HEK293 (cell line): ENCODE measurements at regions not wholly inside any gene's neighbourhood (a gene's known extent, or its start where the extent isn't known, plus 50 kb on each side); places are given as distances from the start of the nearest gene placed in this dataset.
A peak's percentile ranks its signal among the peaks of the same experiment; 100 is the strongest.

ENCODE experiments used
- CTCF ChIA-PET: fragments of 350-600 bp; formaldehyde crosslinking; extraction: SDS; loops from one replicate; lab custom pipeline; 2021; ENCODE audit warnings: antibody characterized with exemption; lab: Yijun Ruan, JAX
- POLR2A ChIA-PET: fragments of 300-600 bp; formaldehyde crosslinking; extraction: SDS; loops from one replicate; lab custom pipeline; 2020; ENCODE audit warnings: antibody characterized with exemption, inconsistent platforms; lab: Yijun Ruan, JAX
- H3K27ac ChIP-seq: fragments of 200-500 bp; sonication (Bioruptor generic); 2 replicates; pipeline ENCODE4 v1.5.1; 2014; ENCODE audit warnings: low read depth, low read length, control low read depth, inconsistent platforms; ENCODE audit errors: extremely low read depth
- H3K36me3 ChIP-seq, 2 experiments: fragments of 200-500 bp in 1 of 2; sonication (Bioruptor generic) in 1 of 2; 1 replicate in 1 of 2; 2 replicates in 1 of 2; pipeline ENCODE4 v1.5.1; 2014 to 2017; ENCODE audit warnings: inconsistent platforms in 2 of 2, low read length in 2 of 2; ENCODE audit not compliant: control insufficient read depth in 2 of 2, insufficient read depth in 1 of 2
- H3K4me1 ChIP-seq: fragments of 200-500 bp; sonication (Bioruptor generic); 2 replicates; pipeline ENCODE4 v1.5.1; 2014; ENCODE audit warnings: mild to moderate bottlenecking, low read length, inconsistent platforms; ENCODE audit not compliant: control insufficient read depth, insufficient read depth
- H3K4me3 ChIP-seq: 2 replicates; pipeline ENCODE4 v1.5.1; 2011; ENCODE audit warnings: low read depth, mild to moderate bottlenecking, control low read depth, low read length, moderate library complexity
- H3K9me3 ChIP-seq: fragments of 200-500 bp; sonication (Bioruptor generic); 2 replicates; pipeline ENCODE4 v1.5.1; 2014; ENCODE audit warnings: low read depth, low read length, inconsistent platforms; ENCODE audit not compliant: control insufficient read depth, insufficient read depth
- HOXA7 ChIP-seq: sonication (generic); formaldehyde crosslinking; IDR thresholded peaks from 2 replicates; pipeline ENCODE4 v1.8.1; 2022; ENCODE audit warnings: missing genetic modification reagents, borderline replicate concordance
- KLF1 ChIP-seq: fragments of 450-650 bp; formaldehyde crosslinking; IDR thresholded peaks from 2 replicates; pipeline ENCODE4 v1.5.1; 2016; ENCODE audit warnings: missing biosample characterization, missing genetic modification characterization
- PBX3 ChIP-seq: sonication (generic); formaldehyde crosslinking; IDR thresholded peaks from 2 replicates; pipeline ENCODE4 v1.8.1; 2022; ENCODE audit warnings: mild to moderate bottlenecking, moderate library complexity, missing genetic modification reagents
- RBAK ChIP-seq: fragments of 450-650 bp; formaldehyde crosslinking; IDR thresholded peaks from 2 replicates; pipeline ENCODE4 v1.5.1; 2016; ENCODE audit warnings: missing biosample characterization, missing genetic modification characterization
- REPIN1 ChIP-seq: fragments of 450-650 bp; formaldehyde crosslinking; IDR thresholded peaks from 2 replicates; pipeline ENCODE4 v1.5.1; 2017; ENCODE audit warnings: missing biosample characterization, missing genetic modification characterization, low read depth
- ZBTB21 ChIP-seq: fragments of 450-650 bp; formaldehyde crosslinking; IDR thresholded peaks from 2 replicates; pipeline ENCODE4 v1.5.1; 2017; ENCODE audit warnings: missing biosample characterization, missing genetic modification characterization
- ZNF133 ChIP-seq: fragments of 450-650 bp; formaldehyde crosslinking; IDR thresholded peaks from 2 replicates; pipeline ENCODE4 v1.5.1; 2016; ENCODE audit warnings: missing biosample characterization, missing genetic modification characterization
- ZNF23 ChIP-seq: fragments of 450-650 bp; formaldehyde crosslinking; IDR thresholded peaks from 2 replicates; pipeline ENCODE4 v1.5.1; 2016; ENCODE audit warnings: missing biosample characterization, missing genetic modification characterization, borderline replicate concordance
- ZNF248 ChIP-seq: fragments of 450-650 bp; formaldehyde crosslinking; IDR thresholded peaks from 2 replicates; pipeline ENCODE4 v1.5.1; 2017; ENCODE audit warnings: missing biosample characterization, missing genetic modification characterization
- ZNF280D ChIP-seq: fragments of 450-650 bp; formaldehyde crosslinking; IDR thresholded peaks from 2 replicates; pipeline ENCODE4 v1.5.1; 2016; ENCODE audit warnings: missing biosample characterization, missing genetic modification characterization
- ZNF433 ChIP-seq: fragments of 450-650 bp; formaldehyde crosslinking; IDR thresholded peaks from 2 replicates; pipeline ENCODE4 v1.5.1; 2016; ENCODE audit warnings: missing biosample characterization, missing genetic modification characterization, low read depth
- ZNF449 ChIP-seq: fragments of 450-650 bp; formaldehyde crosslinking; IDR thresholded peaks from 2 replicates; pipeline ENCODE4 v1.5.1; 2017; ENCODE audit warnings: missing biosample characterization, mild to moderate bottlenecking, missing genetic modification characterization, moderate library complexity
- ZNF48 ChIP-seq: fragments of 450-650 bp; formaldehyde crosslinking; IDR thresholded peaks from 2 replicates; pipeline ENCODE4 v1.5.1; 2016; ENCODE audit warnings: missing biosample characterization, missing genetic modification characterization
- ZNF518A ChIP-seq: fragments of 450-650 bp; formaldehyde crosslinking; conservative IDR thresholded peaks from 2 replicates; pipeline ENCODE4 v1.5.1; 2016; ENCODE audit warnings: low read depth, missing biosample characterization, missing genetic modification characterization
- ZNF629 ChIP-seq: fragments of 450-650 bp; formaldehyde crosslinking; IDR thresholded peaks from 2 replicates; pipeline ENCODE4 v1.5.1; 2017; ENCODE audit warnings: missing biosample characterization, missing genetic modification characterization
- ZNF670 ChIP-seq: fragments of 450-650 bp; formaldehyde crosslinking; IDR thresholded peaks from 2 replicates; pipeline ENCODE4 v1.5.1; 2016; ENCODE audit warnings: missing biosample characterization, missing genetic modification characterization, low read depth
- ZNF837 ChIP-seq: fragments of 450-650 bp; formaldehyde crosslinking; IDR thresholded peaks from 2 replicates; pipeline ENCODE4 v1.5.1; 2016; ENCODE audit warnings: missing biosample characterization, missing genetic modification characterization

- POLR2A ChIA-PET = no interaction called here
- H3K9me3 ChIP-seq = no peaks in the 10 kb centered on the region
- no peak overlapping the region for H3K4me3 ChIP-seq
- CTCF ChIA-PET = interaction anchor here (0.7 to 1.2 kb wide), 2 partner anchors 157 to 410 kb away, joined by 3 read pairs; no protein-coding TSS in a partner anchor
- TF ChIP-seq ZNF48 (tag by site-specific recombination) (no peak), REPIN1 (tag by site-specific recombination) (no peak), RBAK (tag by site-specific recombination) (no peak), PBX3 (CRISPR knock-in tag) (no peak), KLF1 (tag by site-specific recombination) (no peak), ZNF670 (tag by site-specific recombination) (no peak), ZNF280D (tag by site-specific recombination) (no peak), ZNF248 (tag by site-specific recombination) (no peak), ZBTB21 (tag by site-specific recombination) (no peak), HOXA7 (CRISPR knock-in tag) (no peak), ZNF433 (no peak), ZNF629 (tag by site-specific recombination) (no peak), ZNF23 (tag by site-specific recombination) (no peak), ZNF518A (no peak)
- H3K4me1 ChIP-seq = peaks cover 4% of the 10 kb centered on the region
- H3K27ac ChIP-seq = no peak overlapping the region
- no peaks in the 10 kb centered on the region for H3K36me3 ChIP-seq
These were observed 111.7 kb upstream of the SLC22A23 start for GRCh38 chr6:3568396-3569082.

GRCh38 chr6:3566812-3567211 is 110.0 kb upstream of the SLC22A23 start:
- H3K36me3 ChIP-seq = no peaks in the 10 kb centered on the region
- TF ChIP-seq ZNF449 (tag by site-specific recombination) = peak; percentile 85
- TF ChIP-seq ZNF837 = no peak
- TF ChIP-seq ZNF133 (tag by site-specific recombination) = no peak
- ChIA-PET CTCF (no interaction called here), POLR2A (no interaction called here)
- no peak overlapping the region for H3K27ac ChIP-seq
- no peaks in the 10 kb centered on the region for H3K9me3 ChIP-seq
- H3K4me3 ChIP-seq = no peak overlapping the region
- peaks cover 7% of the 10 kb centered on the region for H3K4me1 ChIP-seq
